GM12878 (cell line): ENCODE measurements at regions not wholly inside any gene's neighbourhood (a gene's known extent, or its start where the extent isn't known, plus 50 kb on each side); places are given as distances from the start of the nearest gene placed in this dataset.

Experiments used
- ATAC-seq: fragments of 200-7000 bp; cut with Tn5 transposase; 3 replicates; pipeline ENCODE4 v1.9.1; 2020; ENCODE audit warnings: mild to moderate bottlenecking, moderate library complexity
- BruUV-seq: library from RNA; stranded (reverse); fragments of 400-500 nt; replicated peaks from 2 replicates; lab custom pipeline; 2021; lab: Mats Ljungman, UMichigan
- CTCF ChIA-PET: fragments of 300-600 bp; sonication (Branson Sonifier 250); formaldehyde crosslinking; extraction: SDS; loops from one replicate; lab custom pipeline; 2021; ENCODE audit warnings: inconsistent platforms; lab: Yijun Ruan, JAX
- POLR2A ChIA-PET: fragments of 350-600 bp; formaldehyde crosslinking; extraction: SDS; loops from one replicate; lab custom pipeline; 2021; ENCODE audit warnings: inconsistent platforms; lab: Charles Lee
- RAD21 ChIA-PET: fragments of 300-600 bp; sonication (Branson Sonifier 250); formaldehyde crosslinking; loops from one replicate; lab custom pipeline; 2023; ENCODE audit warnings: antibody characterized with exemption; ENCODE audit not compliant: unreplicated experiment; lab: Charles Lee
- SMC1A ChIA-PET: fragments of 300-600 bp; sonication (Branson Sonifier 250); formaldehyde crosslinking; loops from one replicate; lab custom pipeline; 2023; ENCODE audit not compliant: unreplicated experiment, uncharacterized antibody; lab: Charles Lee
- DNase-seq: peaks from one replicate; pipeline ENCODE4 v3.0.0-alpha.2; 2011; ENCODE audit warnings: low read depth, low spot score
- FAIRE-seq: peaks from 3 replicates; lab custom pipeline; 2011; peaks lifted over from hg19 to GRCh38; lab: Jason Lieb, UNC
- H2AFZ ChIP-seq: 2 replicates; pipeline ENCODE4 v1.6.0; 2011; ENCODE audit warnings: low read depth, low read length, control low read depth; ENCODE audit not compliant: control insufficient read depth
- H3K27ac ChIP-seq: 2 replicates; pipeline ENCODE4 v1.5.1; 2011; ENCODE audit warnings: control low read depth; ENCODE audit not compliant: control insufficient read depth, insufficient read depth
- H3K27me3 ChIP-seq, 2 experiments: replicated peaks in 1 of 2; 2 replicates each; pipeline versions ENCODE4 v1.6.0 to v1.6.1; 2011; ENCODE audit warnings: low read length in 1 of 2; ENCODE audit not compliant: control insufficient read depth in 2 of 2, insufficient read depth in 2 of 2
- H3K36me3 ChIP-seq, 2 experiments: 2 replicates each; pipeline ENCODE4 v1.5.1; 2011; ENCODE audit warnings: low read length in 1 of 2; ENCODE audit not compliant: control insufficient read depth in 2 of 2, insufficient read depth in 2 of 2
- H3K4me1 ChIP-seq: 2 replicates; pipeline ENCODE4 v1.6.1; 2011; ENCODE audit warnings: mild to moderate bottlenecking, low read length, moderate library complexity, mixed read lengths; ENCODE audit not compliant: control insufficient read depth, insufficient read depth
- H3K4me2 ChIP-seq: 2 replicates; pipeline ENCODE4 v1.6.0; 2011; ENCODE audit warnings: control low read depth; ENCODE audit not compliant: control insufficient read depth, insufficient read depth
- H3K4me3 ChIP-seq: fragments of 200-600 bp; sonication (generic); 2 replicates; pipeline ENCODE4 v1.5.1; 2016
- H3K79me2 ChIP-seq: 2 replicates; pipeline ENCODE4 v1.6.0; 2011; ENCODE audit warnings: low read length; ENCODE audit not compliant: control insufficient read depth, insufficient read depth
- H3K9ac ChIP-seq: 2 replicates; pipeline ENCODE4 v1.8.0; 2011; ENCODE audit warnings: low read length, control low read depth, mixed read lengths; ENCODE audit not compliant: control insufficient read depth, insufficient read depth
- H3K9me3 ChIP-seq: replicated peaks from 3 replicates; pipeline ENCODE4 v1.5.1; 2011; ENCODE audit warnings: mild to moderate bottlenecking, low read length; ENCODE audit not compliant: control insufficient read depth, insufficient read depth
- H4K20me1 ChIP-seq: 2 replicates; pipeline ENCODE4 v1.6.0; 2011; ENCODE audit not compliant: control insufficient read depth, insufficient read depth
- BMI1 ChIP-seq: fragments of 450-650 bp; IDR thresholded peaks from 2 replicates; pipeline ENCODE4 v1.6.1; 2016; ENCODE audit warnings: mild to moderate bottlenecking, moderate library complexity, borderline replicate concordance
- CREM ChIP-seq: IDR thresholded peaks from 2 replicates; pipeline ENCODE4 v1.6.1; 2014; ENCODE audit warnings: antibody characterized with exemption, low read depth
- LARP7 ChIP-seq: fragments of 450-650 bp; IDR thresholded peaks from 2 replicates; pipeline ENCODE4 v1.6.1; 2017; ENCODE audit warnings: mild to moderate bottlenecking
- PAX5 ChIP-seq: IDR thresholded peaks from 2 replicates; pipeline ENCODE4 v1.6.1; 2011; ENCODE audit warnings: low read depth, low read length, borderline replicate concordance
- RCOR1 ChIP-seq: conservative IDR thresholded peaks from 2 replicates; pipeline ENCODE4 v1.6.1; 2012; ENCODE audit warnings: low read depth, low read length, improper control_type of control experiment
- SIN3A ChIP-seq: IDR thresholded peaks from 2 replicates; pipeline ENCODE4 v1.6.1; 2012; ENCODE audit warnings: low read depth, low read length, improper control_type of control experiment
- SREBF2 ChIP-seq: IDR thresholded peaks from 2 replicates; pipeline ENCODE4 v1.6.1; 2012; ENCODE audit warnings: mild to moderate bottlenecking, low read length
- TARDBP ChIP-seq: IDR thresholded peaks from 2 replicates; pipeline ENCODE4 v1.6.1; 2016; ENCODE audit warnings: borderline replicate concordance
- WRNIP1 ChIP-seq: IDR thresholded peaks from 2 replicates; pipeline ENCODE4 v1.6.1; 2011; ENCODE audit warnings: low read depth, low read length, improper control_type of control experiment, borderline replicate concordance
- ZNF217 ChIP-seq: fragments of 450-650 bp; IDR thresholded peaks from 2 replicates; pipeline ENCODE4 v1.6.1; 2017; ENCODE audit warnings: antibody characterized with exemption, mild to moderate bottlenecking
- WGBS: methylation state at CpG from one replicate; pipeline ENCODE4 v1.1.6; 2016; ENCODE audit warnings: low lambda C conversion rate; ENCODE audit not compliant: insufficient replicate concordance, insufficient coverage; ENCODE audit errors: missing lambda C conversion rate; 5-methylcytosine and 5-hydroxymethylcytosine counted together
- in situ Hi-C: fragments of 300-500 bp; cut with MboI; formaldehyde crosslinking; loops from 9 replicates; pipeline ENCODE4 v1.14.3; 2018; ENCODE audit warnings: mixed read lengths
- intact Hi-C: fragments of 100-400 bp; cut with micrococcal nuclease; formaldehyde crosslinking; loops from one replicate; pipeline ENCODE4 v1.14.2; 2022; ENCODE audit not compliant: unreplicated experiment

DNA sequence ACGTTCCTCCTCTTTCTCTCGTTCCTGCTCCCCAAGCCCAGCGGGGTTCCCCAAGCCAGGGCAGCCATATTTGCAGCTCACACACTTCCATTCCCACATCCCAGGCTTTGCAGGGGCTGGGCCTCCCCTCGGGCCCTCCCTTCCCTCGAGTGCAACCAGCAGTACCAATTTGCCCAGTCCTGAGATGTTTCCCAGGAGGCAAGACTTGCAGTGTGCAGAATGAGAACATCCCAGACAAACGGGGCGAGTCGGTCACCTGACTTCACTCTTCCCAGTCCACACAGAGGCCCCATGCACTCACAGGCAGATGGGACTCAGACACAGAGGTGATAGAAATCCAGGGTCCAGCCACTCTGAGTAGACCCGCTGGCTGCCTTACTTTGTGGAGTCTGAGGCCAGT is 56.2 kb upstream of the SLC6A6 start (continued):
- no peak for TF ChIP-seq TARDBP
- TF ChIP-seq SIN3A = no peak
- no peak for TF ChIP-seq RCOR1

DNA sequence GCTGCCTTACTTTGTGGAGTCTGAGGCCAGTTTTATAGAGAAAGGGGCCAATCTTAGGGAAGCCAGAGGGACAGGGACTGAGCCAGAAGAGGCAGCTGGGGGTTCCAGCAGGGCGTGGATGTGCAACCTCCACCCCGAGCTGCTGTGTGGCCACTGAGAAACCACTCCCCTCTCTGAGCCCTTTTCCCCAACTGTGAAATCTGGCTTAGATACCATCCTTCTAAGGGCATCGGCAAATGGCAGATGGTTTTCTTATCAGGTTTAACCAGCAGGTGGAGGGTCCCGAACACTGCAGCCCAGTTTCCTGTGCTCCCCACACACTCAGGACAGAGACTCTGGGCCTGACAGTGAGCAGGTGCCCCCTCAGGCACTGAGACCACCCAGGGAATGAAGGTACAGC is 55.8 kb upstream of the SLC6A6 start:
- CTCF ChIA-PET = no interaction called here
- intact Hi-C loops = no loop called here
- Histone ChIP-seq H4K20me1 (no peaks in the 10 kb centered on the region), H3K27ac (no peak overlapping the region), H3K9ac (no peak overlapping the region)
- POLR2A ChIA-PET = no interaction called here
- TF ChIP-seq PAX5 = no peak
- TF ChIP-seq SREBF2 = no peak
- no peak for TF ChIP-seq BMI1
- no peak for TF ChIP-seq WRNIP1
- TF ChIP-seq, all 136 proteins: peak for 0
- Histone ChIP-seq H3K9me3 (no peaks in the 10 kb centered on the region), H3K27me3 (peaks cover 0 to 3% of the 10 kb centered on the region in 2 experiments; a peak in 3 of 4 replicates), H3K4me2 (no peak overlapping the region), H3K79me2 (no peaks in the 10 kb centered on the region), H3K4me3 (no peak overlapping the region), H2AFZ (no peak overlapping the region), H3K36me3 (no peaks in the 10 kb centered on the region), H3K4me1 (no peaks in the 10 kb centered on the region)
- 18% methylated on average over 4 of the region's 4 CpGs for WGBS
- ATAC-seq (no peak), FAIRE-seq (no peak), DNase-seq (no peak)
- ChIA-PET SMC1A (no interaction called here), RAD21 (no interaction called here)
- in situ Hi-C loops = no loop called here
- no TSS peak for BruUV-seq

DNA sequence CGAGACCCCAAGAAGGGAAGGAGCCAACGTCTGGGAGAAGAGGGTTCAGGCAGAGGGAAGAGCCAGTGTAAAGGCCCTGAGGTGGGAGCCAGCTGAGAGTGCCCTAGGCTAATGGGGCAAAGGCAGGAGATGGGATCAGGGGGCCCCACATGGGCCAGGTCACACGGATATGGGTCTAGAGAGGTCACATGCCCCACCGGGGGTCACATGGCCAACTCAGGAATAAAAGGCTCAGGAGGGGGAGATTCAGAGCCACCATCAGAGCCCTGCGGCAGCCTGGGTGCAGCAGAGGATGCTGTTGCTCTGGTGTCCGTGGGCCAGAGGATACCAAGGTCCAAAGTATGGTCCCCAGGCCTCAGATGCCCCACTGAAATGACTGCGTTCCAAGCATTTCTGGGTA is 55.3 kb upstream of the SLC6A6 start:
- Histone ChIP-seq H3K36me3 (no peaks in the 10 kb centered on the region), H3K4me2 (no peak overlapping the region), H3K79me2 (no peaks in the 10 kb centered on the region), H3K9me3 (no peaks in the 10 kb centered on the region), H4K20me1 (no peaks in the 10 kb centered on the region), H2AFZ (no peak overlapping the region), H3K27me3 (peaks cover 0 to 3% of the 10 kb centered on the region in 2 experiments; a peak in 3 of 4 replicates), H3K4me3 (no peak overlapping the region), H3K9ac (no peak overlapping the region), H3K27ac (no peak overlapping the region), H3K4me1 (no peaks in the 10 kb centered on the region)
- ChIA-PET CTCF (no interaction called here), SMC1A (no interaction called here), POLR2A (no interaction called here), RAD21 (no interaction called here)
- no peak for ATAC-seq
- intact Hi-C loops = no loop called here
- WGBS = 23% methylated on average over 7 of the region's 7 CpGs
- DNase-seq = no peak
- no peak for FAIRE-seq
- in situ Hi-C loops = no loop called here
- TF ChIP-seq CREM (no peak), LARP7 (no peak), ZNF217 (no peak)
- BruUV-seq = no TSS peak
